Esophagus muscularis mucosa (tissue), 4 donors: ENCODE measurements at regions not wholly inside any gene's neighbourhood (a gene's known extent, or its start where the extent isn't known, plus 50 kb on each side); places are given as distances from the start of the nearest gene placed in this dataset.

Source experiments
- DNase-seq: peaks from one replicate; pipeline ENCODE4 v3.0.0-alpha.2; 2017; ENCODE audit errors: extremely low spot score
- H3K27ac ChIP-seq, 4 donors: fragments of 200-600 bp; sonication (generic); replicated peaks in 1 of 4; 1 replicate in 3 of 4; 2 replicates in 1 of 4; pipeline ENCODE4 v1.5.1; 2016 to 2019; ENCODE audit warnings: mild to moderate bottlenecking in 1 of 4
- H3K27me3 ChIP-seq, 4 donors: fragments of 200-600 bp; sonication (generic); one replicate each; pipeline versions ENCODE4 v1.5.1 to v1.6.0; 2016 to 2019
- H3K36me3 ChIP-seq, 4 donors: fragments of 200-600 bp; sonication (generic); one replicate each; pipeline ENCODE4 v1.5.1; 2016 to 2019
- H3K4me1 ChIP-seq, 4 donors: fragments of 200-600 bp; sonication (generic); one replicate each; pipeline ENCODE4 v1.5.1; 2016 to 2019
- H3K4me3 ChIP-seq, 4 donors: fragments of 200-600 bp; sonication (generic); 1 replicate in 2 of 4; 2 replicates in 2 of 4; pipeline ENCODE4 v1.5.1; 2016 to 2019; ENCODE audit warnings: mild to moderate bottlenecking in 4 of 4, moderate library complexity in 1 of 4
- H3K9me3 ChIP-seq, 4 donors: fragments of 200-600 bp; sonication (generic); 1 replicate in 3 of 4; 2 replicates in 1 of 4; pipeline ENCODE4 v1.5.1; 2016 to 2019
- EP300 ChIP-seq: sonication (generic); formaldehyde crosslinking; IDR thresholded peaks from one replicate; pipeline ENCODE4 v1.6.1; 2017; ENCODE audit warnings: antibody characterized with exemption
- POLR2A ChIP-seq: fragments of 450-650 bp; IDR thresholded peaks from one replicate; pipeline ENCODE4 v1.6.1; 2017; ENCODE audit warnings: antibody characterized with exemption, moderate library complexity, mild to moderate bottlenecking, low read depth
- POLR2AphosphoS5 ChIP-seq, 2 donors: sonication (generic); formaldehyde crosslinking; IDR thresholded peaks; one replicate each; pipeline ENCODE4 v1.6.1; 2017; ENCODE audit warnings: antibody characterized with exemption in 2 of 2
- WGBS: methylation state at CpG from one replicate; pipeline ENCODE4 v1.1.5; 2018; 5-methylcytosine and 5-hydroxymethylcytosine counted together
- intact Hi-C: fragments of 100-400 bp; cut with DNase I; formaldehyde crosslinking; loops from one replicate; pipeline ENCODE4 v1.15.1; 2023
- TF ChIP-seq, protein P1 (sequence below), 3 experiments: fragments of 200-600 bp in 2 of 3; fragments of 450-650 bp in 1 of 3; sonication (generic) in 2 of 3; IDR thresholded peaks; one replicate each; pipeline ENCODE4 v1.5.1; 2017 to 2019; ENCODE audit warnings: antibody characterized with exemption in 3 of 3, mild to moderate bottlenecking in 2 of 3, moderate library complexity in 1 of 3

DNA sequence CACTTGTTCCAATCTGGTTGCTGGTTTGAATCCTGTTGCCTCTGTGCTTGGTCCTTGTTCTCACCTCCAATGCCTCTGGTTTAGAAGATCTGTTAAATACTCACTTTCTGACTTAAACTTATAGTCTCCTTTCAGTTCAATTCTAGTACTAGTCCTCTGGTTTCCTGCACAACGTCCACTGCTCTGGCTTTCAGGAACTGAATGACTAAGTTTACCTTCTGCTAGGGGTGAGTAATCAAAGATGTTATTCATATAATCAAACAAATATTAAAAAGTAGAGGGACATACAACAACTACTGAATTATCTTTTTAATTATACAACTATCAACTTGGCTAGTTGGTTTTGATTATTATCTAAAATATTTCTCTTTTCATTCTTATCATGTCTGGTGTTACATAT is 496.4 kb upstream of the TOM1L1 start:
- Histone ChIP-seq H3K9me3 (no peaks in the 10 kb centered on the region), H3K4me1 (no peaks in the 10 kb centered on the region), H3K27ac (no peak overlapping the region), H3K4me3 (no peak overlapping the region), H3K36me3 (no peaks in the 10 kb centered on the region), H3K27me3 (no peaks in the 10 kb centered on the region)
- TF ChIP-seq POLR2AphosphoS5 (IDR thresholded peaks at IDR 0.05) (no peak), EP300 (no peak), POLR2A (no peak)
- TF ChIP-seq, protein P1, sequence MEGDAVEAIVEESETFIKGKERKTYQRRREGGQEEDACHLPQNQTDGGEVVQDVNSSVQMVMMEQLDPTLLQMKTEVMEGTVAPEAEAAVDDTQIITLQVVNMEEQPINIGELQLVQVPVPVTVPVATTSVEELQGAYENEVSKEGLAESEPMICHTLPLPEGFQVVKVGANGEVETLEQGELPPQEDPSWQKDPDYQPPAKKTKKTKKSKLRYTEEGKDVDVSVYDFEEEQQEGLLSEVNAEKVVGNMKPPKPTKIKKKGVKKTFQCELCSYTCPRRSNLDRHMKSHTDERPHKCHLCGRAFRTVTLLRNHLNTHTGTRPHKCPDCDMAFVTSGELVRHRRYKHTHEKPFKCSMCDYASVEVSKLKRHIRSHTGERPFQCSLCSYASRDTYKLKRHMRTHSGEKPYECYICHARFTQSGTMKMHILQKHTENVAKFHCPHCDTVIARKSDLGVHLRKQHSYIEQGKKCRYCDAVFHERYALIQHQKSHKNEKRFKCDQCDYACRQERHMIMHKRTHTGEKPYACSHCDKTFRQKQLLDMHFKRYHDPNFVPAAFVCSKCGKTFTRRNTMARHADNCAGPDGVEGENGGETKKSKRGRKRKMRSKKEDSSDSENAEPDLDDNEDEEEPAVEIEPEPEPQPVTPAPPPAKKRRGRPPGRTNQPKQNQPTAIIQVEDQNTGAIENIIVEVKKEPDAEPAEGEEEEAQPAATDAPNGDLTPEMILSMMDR (IDR thresholded peaks at IDR 0.05), result no peak
- intact Hi-C loops, result no loop called here
- DNase-seq, result no peak
- WGBS, result 67% methylated on average over 1 of the region's 1 CpG

DNA sequence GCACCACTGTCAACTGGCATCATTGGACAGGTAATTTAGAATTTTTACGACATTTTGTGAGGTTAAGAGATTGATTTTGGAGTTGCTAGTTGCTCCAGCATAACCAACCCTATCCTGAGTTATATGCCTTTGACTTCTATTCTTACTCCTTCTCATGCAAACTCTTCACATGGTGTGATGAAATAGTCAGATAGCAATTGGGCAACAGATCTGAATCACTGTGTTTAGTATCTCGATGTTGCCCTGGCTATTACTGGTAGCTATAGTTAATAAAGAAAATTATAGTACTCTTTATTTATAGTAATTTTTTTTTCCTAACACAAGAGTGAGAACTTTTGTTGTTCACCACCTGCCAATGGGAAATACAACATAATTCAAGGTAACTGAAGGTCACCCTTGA is 494.8 kb upstream of the TOM1L1 start:
- DNase-seq, result no peak

DNA sequence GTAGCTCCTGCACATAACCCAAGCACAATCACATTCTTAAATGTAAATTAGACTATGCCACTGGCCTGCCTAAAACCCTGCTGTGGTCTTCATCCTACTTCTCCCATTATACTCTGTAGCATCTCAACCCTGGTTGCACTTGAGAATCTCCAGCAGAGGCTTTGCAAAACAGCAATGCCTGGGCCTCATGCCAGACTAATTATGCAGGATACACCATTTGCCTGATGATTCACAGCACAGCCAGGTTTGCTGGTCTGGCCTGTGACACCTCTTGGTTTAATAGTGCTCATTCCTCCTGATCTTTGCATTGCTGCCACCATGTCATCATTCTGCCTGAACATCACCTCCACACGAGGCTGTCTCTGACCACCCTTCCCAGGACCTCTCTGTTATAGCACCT is 491.9 kb upstream of the TOM1L1 start:
- intact Hi-C loops, result no loop called here

More for the DNA sequence above, 494.8 kb upstream of the TOM1L1 start:
- no peak for TF ChIP-seq POLR2AphosphoS5 (IDR thresholded peaks at IDR 0.05)
- TF ChIP-seq, protein P1 (IDR thresholded peaks at IDR 0.05), result no peak
- no peaks in the 10 kb centered on the region for H3K9me3 ChIP-seq
- H3K4me1 ChIP-seq, result no peaks in the 10 kb centered on the region
- no peak overlapping the region for H3K27ac ChIP-seq
- 89% methylated on average over 2 of the region's 2 CpGs for WGBS
- no peaks in the 10 kb centered on the region for H3K36me3 ChIP-seq
- no peaks in the 10 kb centered on the region for H3K27me3 ChIP-seq
- H3K4me3 ChIP-seq, result no peak overlapping the region
- intact Hi-C loops, result no loop called here

DNA sequence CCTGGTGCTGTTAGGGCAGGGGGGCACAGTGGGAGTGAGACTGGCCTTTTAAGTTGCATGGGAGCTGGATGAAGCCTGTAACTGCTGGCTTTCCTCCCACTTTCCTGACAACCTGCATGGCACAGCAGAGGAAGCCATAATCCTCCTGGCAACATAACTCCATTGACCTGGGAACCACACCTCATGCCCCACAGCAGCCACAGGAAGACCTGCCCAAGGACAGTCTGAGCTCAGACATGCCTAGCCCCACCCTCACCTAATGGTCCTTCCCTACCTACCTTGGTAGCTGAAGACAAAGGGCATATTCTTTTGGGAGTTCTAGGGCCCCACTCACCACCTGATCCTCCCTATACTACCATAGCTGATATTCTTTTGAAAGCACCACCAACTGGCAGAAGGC is 482.2 kb upstream of the TOM1L1 start:
- no peak for DNase-seq
- H3K36me3 ChIP-seq, result no peaks in the 10 kb centered on the region
- intact Hi-C loops, result no loop called here
- no peaks in the 10 kb centered on the region for H3K27me3 ChIP-seq
- H3K4me3 ChIP-seq, result no peak overlapping the region
- H3K4me1 ChIP-seq, result no peaks in the 10 kb centered on the region
- TF ChIP-seq POLR2AphosphoS5 (IDR thresholded peaks at IDR 0.05), result no peak
- no peak for TF ChIP-seq POLR2A
- TF ChIP-seq, protein P1 (IDR thresholded peaks at IDR 0.05), result no peak
- H3K27ac ChIP-seq, result no peak overlapping the region
- H3K9me3 ChIP-seq, result peaks cover 0 to 10% (median 0%) of the 10 kb centered on the region in 4 donors

More for the DNA sequence above, 491.9 kb upstream of the TOM1L1 start:
- TF ChIP-seq EP300 (no peak), POLR2AphosphoS5 (IDR thresholded peaks at IDR 0.05) (no peak), POLR2A (no peak)
- TF ChIP-seq, protein P1 (IDR thresholded peaks at IDR 0.05), result no peak
- no peak for DNase-seq
- Histone ChIP-seq H3K36me3 (no peaks in the 10 kb centered on the region), H3K27ac (no peak overlapping the region), H3K4me3 (no peak overlapping the region), H3K9me3 (no peaks in the 10 kb centered on the region), H3K27me3 (no peaks in the 10 kb centered on the region), H3K4me1 (no peaks in the 10 kb centered on the region)
- 75% methylated on average over 1 of the region's 1 CpG for whole genome bisulfite sequencing

DNA sequence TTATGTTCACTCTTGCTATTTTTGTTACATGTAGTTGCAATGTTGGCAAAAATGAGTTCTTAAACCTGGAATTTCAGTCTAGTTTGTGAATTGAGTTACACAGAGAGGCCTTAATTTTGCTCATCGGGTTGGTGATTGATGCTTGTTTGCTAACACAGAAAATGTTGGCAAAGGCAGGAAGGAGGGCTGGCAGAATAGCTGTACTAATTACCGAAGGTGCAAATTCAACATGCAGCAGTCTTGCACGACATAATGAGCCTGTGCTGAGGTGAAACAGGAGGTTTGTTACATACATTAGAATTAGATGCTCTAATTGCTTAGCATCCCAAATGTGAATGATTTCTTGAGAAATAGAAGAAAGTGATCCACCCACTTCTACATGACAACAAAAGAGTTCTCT is 475.0 kb upstream of the TOM1L1 start:
- no peak for DNase-seq
- WGBS, result 81% methylated on average over 3 of the region's 3 CpGs
- Histone ChIP-seq H3K9me3 (no peaks in the 10 kb centered on the region), H3K27me3 (no peaks in the 10 kb centered on the region), H3K4me3 (no peak overlapping the region), H3K36me3 (no peaks in the 10 kb centered on the region), H3K4me1 (no peaks in the 10 kb centered on the region), H3K27ac (no peak overlapping the region)
- TF ChIP-seq, protein P1 (IDR thresholded peaks at IDR 0.05), result no peak
- TF ChIP-seq POLR2AphosphoS5 (IDR thresholded peaks at IDR 0.05) (no peak), EP300 (no peak), POLR2A (no peak)
- intact Hi-C loops, result no loop called here
